GM12874 (cell line): ENCODE measurements at regions not wholly inside any gene's neighbourhood (a gene's known extent, or its start where the extent isn't known, plus 50 kb on each side); places are given as distances from the start of the nearest gene placed in this dataset.

ENCODE experiments used
- TF ChIP-seq, protein P1 (sequence below): IDR thresholded peaks from 2 replicates; pipeline ENCODE4 v1.5.1; 2011; ENCODE audit warnings: low read depth, mild to moderate bottlenecking, control low read depth, low read length, moderate library complexity; ENCODE audit not compliant: insufficient read depth

DNA sequence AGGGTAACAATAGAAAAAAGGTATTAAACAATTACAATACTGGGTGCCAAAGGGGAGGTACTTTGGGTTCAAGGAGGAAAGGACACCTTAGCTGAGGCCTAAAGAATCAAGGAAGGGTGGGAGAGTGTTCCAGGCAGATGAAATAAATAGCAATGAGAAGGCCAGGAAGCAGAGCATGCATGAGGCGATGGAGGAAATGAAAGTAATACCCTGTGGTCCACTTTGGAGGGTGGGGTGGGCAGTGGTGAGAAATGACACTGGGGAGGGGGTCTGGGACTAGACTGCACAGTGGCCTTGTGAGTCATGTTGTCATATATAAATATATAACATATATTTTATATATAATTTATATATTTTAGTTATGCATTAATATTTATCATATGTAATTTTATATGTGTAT lies 55.9 kb downstream of the BHLHE40 start:
- TF ChIP-seq, protein P1, sequence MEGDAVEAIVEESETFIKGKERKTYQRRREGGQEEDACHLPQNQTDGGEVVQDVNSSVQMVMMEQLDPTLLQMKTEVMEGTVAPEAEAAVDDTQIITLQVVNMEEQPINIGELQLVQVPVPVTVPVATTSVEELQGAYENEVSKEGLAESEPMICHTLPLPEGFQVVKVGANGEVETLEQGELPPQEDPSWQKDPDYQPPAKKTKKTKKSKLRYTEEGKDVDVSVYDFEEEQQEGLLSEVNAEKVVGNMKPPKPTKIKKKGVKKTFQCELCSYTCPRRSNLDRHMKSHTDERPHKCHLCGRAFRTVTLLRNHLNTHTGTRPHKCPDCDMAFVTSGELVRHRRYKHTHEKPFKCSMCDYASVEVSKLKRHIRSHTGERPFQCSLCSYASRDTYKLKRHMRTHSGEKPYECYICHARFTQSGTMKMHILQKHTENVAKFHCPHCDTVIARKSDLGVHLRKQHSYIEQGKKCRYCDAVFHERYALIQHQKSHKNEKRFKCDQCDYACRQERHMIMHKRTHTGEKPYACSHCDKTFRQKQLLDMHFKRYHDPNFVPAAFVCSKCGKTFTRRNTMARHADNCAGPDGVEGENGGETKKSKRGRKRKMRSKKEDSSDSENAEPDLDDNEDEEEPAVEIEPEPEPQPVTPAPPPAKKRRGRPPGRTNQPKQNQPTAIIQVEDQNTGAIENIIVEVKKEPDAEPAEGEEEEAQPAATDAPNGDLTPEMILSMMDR, result no peak

GRCh38 chr3:5035692-5036391 lies 56.6 kb downstream of the BHLHE40 start:
- TF ChIP-seq, protein P1, result no peak

- TF ChIP-seq, protein P1, result no peak
Observed at GRCh38 chr3:5036392-5036766, 57.1 kb downstream of the BHLHE40 start.

DNA sequence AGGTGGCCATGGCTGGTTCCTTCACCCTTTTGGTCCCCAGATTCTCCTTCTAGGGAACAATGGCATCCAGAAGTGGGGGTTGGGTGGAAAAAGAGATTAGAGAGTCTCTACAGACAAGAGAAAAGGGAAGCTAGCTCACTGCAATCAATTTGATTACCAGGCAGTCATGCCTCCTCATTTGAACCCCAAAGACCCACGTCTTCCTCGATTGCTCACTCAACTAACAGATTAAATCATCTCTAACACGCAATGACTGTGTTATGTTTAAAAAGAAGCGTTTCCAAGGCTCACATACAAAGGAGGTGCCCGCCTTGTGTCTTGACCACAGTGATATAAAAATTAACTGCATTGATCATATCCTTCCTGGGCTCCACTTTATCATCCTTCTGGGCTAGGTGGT lies 57.6 kb downstream of the BHLHE40 start:
- TF ChIP-seq, protein P1, result no peak

GRCh38 chr3:5039585-5039984 lies 60.3 kb downstream of the BHLHE40 start:
- TF ChIP-seq, protein P1, result no peak

DNA sequence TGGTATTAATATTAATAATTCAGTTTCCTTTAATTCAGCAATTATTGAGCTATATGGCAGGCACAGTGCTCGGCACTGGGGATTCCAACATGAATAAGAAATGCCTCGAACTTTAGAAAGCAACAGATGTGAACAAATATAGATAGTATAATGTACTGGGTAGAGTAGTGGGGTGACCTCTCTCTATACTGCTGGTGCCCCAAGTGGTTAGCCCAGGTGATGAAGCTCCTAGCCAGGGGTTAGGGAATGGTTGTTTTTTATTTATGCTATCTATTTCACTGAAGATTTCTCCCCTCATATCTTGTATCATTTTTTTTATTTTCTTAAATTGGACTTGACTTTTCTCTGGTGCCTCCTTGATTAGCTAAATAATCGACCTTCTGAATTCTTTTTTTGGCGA lies 62.1 kb downstream of the BHLHE40 start:
- TF ChIP-seq, protein P1, result 0 out of 2 replicates have a peak, but pooled peaks have one; percentile 14

GRCh38 chr3:5045961-5046360 lies 66.7 kb downstream of the BHLHE40 start:
- TF ChIP-seq, protein P1, result no peak
